ENCODE measurements at regions not wholly inside any gene's neighbourhood (a gene's known extent, or its start where the extent isn't known, plus 50 kb on each side); places are given as distances from the start of the nearest gene placed in this dataset.

- in situ Hi-C loops (cut with MboI; ENCODE audit: low sequenced_read_pairs, unreplicated experiment), result no loop called here
- DNase-seq (ENCODE audit: low spot score), result no peak
- no peak for TF ChIP-seq CTCF (IDR thresholded peaks at IDR 0.05; ENCODE audit: borderline replicate concordance, control extremely low read depth, extremely low read depth, insufficient read depth, missing control alignments)
These were observed 508.6 kb upstream of the ADAMTS5 start for GRCh38 chr21:27475363-27475955.

DNA sequence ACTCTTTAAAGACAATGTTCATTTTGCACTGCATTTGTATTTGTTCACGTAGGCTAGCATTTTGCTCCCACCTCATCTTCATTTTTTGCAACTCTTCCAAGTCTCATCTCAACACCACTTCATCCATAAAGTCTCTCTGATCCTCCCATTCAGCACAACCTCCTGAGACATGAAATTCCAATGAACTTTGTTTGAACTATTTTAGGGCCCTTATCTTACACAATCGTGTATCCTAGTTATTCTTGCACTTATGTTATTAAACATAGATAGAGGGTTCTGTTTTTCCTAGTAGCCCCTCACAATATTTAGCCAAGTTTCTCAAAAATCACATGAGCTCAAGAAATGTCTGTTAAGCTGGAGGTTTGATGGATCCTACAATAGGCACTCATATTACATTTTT is 500.5 kb upstream of the ADAMTS5 start:
- in situ Hi-C loops (cut with MboI; ENCODE audit: low sequenced_read_pairs, unreplicated experiment), result no loop called here
- TF ChIP-seq CTCF (IDR thresholded peaks at IDR 0.05; ENCODE audit: borderline replicate concordance, control extremely low read depth, extremely low read depth, insufficient read depth, missing control alignments), result no peak
- DNase-seq (ENCODE audit: low spot score), result no peak

- no peak for TF ChIP-seq CTCF (IDR thresholded peaks at IDR 0.05; ENCODE audit: borderline replicate concordance, control extremely low read depth, extremely low read depth, insufficient read depth, missing control alignments)
These were observed 499.3 kb upstream of the ADAMTS5 start for GRCh38 chr21:27466140-27466539.

GRCh38 chr21:27464648-27465047 is 497.8 kb upstream of the ADAMTS5 start:
- in situ Hi-C loops (cut with MboI; ENCODE audit: low sequenced_read_pairs, unreplicated experiment), result no loop called here
- TF ChIP-seq CTCF (IDR thresholded peaks at IDR 0.05; ENCODE audit: borderline replicate concordance, control extremely low read depth, extremely low read depth, insufficient read depth, missing control alignments), result no peak
- no peak for DNase-seq (ENCODE audit: low spot score)

More at GRCh38 chr21:27466140-27466539, 499.3 kb upstream of the ADAMTS5 start:
- DNase-seq (ENCODE audit: low spot score), result no peak
- in situ Hi-C loops (cut with MboI; ENCODE audit: low sequenced_read_pairs, unreplicated experiment), result no loop called here

- in situ Hi-C loops (cut with MboI; ENCODE audit: low sequenced_read_pairs, unreplicated experiment), result no loop called here
- DNase-seq (ENCODE audit: low spot score), result no peak
- TF ChIP-seq CTCF (IDR thresholded peaks at IDR 0.05; ENCODE audit: borderline replicate concordance, control extremely low read depth, extremely low read depth, insufficient read depth, missing control alignments), result no peak
These were observed 495.8 kb upstream of the ADAMTS5 start for GRCh38 chr21:27462726-27463125.

DNA sequence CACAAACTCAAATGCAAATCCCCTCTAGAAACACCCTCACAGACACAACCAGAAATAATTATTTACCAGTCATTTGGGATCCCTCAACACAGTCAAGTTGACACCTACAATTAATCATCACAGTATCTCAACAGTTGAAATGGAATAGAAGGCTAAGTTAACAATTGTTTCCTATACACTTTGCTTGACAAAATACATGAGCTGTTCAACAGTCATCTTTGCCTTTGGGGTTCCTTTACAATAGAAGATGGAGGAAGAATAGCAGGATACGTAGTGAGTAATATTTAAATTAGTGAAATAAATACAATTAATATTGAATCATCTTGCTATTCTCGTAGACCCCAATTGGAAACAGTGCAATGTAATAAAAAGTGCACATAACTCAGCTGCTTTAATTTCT is 487.3 kb upstream of the ADAMTS5 start:
- in situ Hi-C loops (cut with MboI; ENCODE audit: low sequenced_read_pairs, unreplicated experiment), result no loop called here
- no peak for DNase-seq (ENCODE audit: low spot score)
- no peak for TF ChIP-seq CTCF (IDR thresholded peaks at IDR 0.05; ENCODE audit: borderline replicate concordance, control extremely low read depth, extremely low read depth, insufficient read depth, missing control alignments)
